ENCODE measurements at regions not wholly inside any gene's neighbourhood (a gene's known extent, or its start where the extent isn't known, plus 50 kb on each side); places are given as distances from the start of the nearest gene placed in this dataset.
"Not testable (repeated sequence)": the region's sequence is repeated elsewhere in the genome, so short reads cannot be mapped to it uniquely, and the experiment has no call there.

- no peak for DNase-seq
Measured at GRCh38 chr12:97938031-97938430, 475.4 kb downstream of the RMST start.

DNA sequence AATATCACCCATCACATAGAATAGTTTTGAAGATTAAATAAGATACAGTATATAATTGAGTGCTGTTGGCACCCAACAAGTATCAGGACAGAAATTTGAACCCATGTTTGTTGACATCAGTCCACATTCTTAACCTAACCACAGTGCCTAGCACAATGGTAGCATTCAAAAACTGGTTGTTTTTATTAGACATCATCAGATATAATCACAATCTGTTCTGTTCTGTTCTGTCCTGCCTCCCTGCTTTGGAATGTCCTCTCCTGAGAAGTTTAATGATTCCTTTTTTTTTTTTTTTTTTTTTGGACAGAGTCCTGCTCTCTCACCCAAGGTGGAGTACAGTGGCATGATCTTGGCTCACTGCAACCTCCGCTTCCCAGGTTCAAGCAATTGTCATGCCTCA, 476.6 kb downstream of the RMST start:
- DNase-seq: no peak

DNA sequence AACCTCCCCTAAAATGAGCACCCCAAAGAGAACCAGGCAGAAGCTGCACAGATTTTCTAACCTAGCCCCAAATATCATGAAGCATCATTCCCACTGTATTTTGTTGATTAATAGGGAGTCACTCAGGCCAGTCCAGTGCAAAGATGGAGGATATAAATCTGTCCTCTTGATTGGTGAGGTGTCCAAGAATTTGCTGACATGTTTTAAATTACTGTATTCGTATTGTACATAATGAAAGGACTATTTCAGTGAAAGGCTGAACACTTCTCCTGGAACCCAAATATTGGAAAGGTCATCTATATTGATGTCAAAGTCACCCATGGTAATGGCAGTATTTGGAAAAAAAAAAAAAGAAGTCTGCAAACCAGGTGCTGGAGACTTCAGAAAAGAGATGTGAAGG, 477.5 kb downstream of the RMST start:
- DNase-seq: no peak

DNA sequence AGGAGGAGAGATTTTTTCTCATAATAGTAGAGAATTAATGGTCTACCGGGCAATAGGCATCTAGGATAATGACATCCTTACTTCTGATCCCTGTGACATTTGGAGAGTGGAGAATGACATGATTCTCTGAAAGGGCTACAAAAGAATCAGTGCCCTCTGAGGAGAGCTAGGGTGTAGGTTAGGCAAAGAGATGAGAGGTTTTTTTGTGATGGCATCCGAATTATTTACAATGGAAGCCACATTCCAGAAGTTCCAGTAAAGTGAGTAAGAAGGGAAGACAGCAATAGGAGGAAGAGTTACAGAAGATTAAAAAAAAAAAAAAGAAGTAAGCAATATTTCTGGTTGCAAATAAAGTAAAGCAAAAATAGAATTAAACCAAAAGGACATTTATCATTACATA, 478.0 kb downstream of the RMST start:
- no peak for DNase-seq

DNA sequence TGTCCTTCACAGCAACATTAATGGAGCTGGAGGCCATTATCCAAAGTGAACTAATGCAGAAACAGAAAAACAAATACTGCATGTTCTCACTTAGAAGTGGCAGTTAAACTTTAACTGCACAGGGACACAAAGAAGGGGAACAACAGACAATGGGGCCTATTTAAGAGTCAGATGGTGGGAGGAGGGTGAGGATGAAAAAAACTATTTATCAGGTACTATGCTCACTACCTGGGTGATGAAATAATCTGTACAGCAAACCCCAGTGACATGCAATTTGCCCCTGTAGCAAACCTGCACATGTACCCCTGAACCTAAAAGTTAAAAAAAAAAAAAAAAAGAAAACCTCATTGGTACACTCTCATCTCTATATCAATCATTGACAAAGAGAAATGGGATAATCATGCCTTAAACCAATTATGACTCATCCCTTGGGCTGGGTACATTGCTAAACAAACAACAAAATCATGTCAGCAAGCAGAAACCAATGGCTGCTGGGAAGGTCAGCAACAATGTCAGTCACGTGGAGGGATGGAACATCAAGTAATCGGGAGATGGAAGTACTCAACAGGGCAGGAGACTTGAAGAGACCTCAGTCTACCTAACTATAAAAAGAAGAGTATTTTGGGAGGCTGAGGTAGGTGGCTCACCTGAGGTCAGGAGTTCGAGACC, 479.2 kb downstream of the RMST start:
- no peak for DNase-seq

GRCh38 chr12:97943359-97943758, 480.8 kb downstream of the RMST start:
- no peak for DNase-seq

GRCh38 chr12:97944576-97944975, 482.0 kb downstream of the RMST start:
- DNase-seq: no peak

DNA sequence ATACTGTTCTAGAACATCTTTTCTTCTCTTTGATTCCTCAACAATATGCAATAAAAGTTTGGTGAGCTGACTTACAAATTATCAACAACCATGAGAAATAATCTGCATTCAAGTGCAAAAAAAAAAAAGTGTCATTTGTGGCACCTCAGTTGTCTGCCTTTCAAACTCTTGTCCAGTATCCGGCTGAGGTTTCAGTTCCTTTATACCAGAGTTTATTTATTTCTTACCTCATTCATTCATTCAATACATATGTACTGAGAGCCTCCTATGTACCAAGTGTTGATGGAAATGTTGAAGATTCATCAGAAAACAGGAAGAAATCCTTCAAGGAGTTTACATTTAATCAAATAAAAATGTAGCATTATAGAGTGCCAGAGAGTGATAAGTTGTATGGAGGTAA, 484.1 kb downstream of the RMST start:
- no peak for DNase-seq

DNA sequence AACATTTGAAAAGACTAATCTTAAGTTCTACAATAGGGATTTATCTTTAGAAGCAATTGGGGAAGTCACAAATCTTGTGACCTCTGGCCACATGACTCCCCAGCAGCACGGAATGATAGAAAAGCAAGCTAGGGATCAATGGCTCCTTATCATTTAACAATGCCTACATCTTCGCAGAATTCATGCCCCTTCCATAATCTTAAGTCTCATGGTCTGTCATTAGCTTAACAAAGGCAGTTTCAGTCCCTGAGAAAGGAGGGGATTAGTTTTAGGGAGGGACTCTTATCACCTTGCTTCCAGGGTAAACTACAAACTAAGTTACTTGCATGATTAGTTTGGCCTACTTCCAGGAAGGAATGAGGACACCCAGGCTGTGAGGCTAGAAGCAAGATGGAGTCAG, 486.0 kb downstream of the RMST start:
- no peak for DNase-seq

DNA sequence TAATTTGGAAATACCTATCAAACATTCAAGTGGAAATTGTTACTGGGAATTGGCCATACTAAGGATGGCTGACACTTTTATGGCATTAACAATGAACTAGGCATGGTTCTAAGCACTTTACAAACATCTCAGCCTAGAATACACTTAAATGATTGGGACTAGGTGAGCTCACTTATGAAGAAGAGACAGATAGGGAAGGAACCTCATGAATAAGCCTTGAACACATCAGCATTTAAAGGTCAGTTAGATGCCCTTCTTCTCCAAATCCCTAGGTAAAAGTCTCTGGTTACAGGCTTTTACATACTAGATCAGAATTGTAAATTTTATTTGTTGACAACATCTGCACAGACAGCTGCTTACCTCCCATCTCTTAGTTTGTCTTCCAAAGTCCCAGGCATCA, 488.6 kb downstream of the RMST start:
- DNase-seq: no peak

- no peak for DNase-seq
Measured at GRCh38 chr12:97951717-97952116, 489.1 kb downstream of the RMST start.

- DNase-seq: no peak
Measured at GRCh38 chr12:97957109-97957508, 494.5 kb downstream of the RMST start.

GRCh38 chr12:97960225-97960624, 497.6 kb downstream of the RMST start:
- DNase-seq: no peak

- no peak for DNase-seq
Measured at GRCh38 chr12:97960741-97961608, 498.4 kb downstream of the RMST start.

DNA sequence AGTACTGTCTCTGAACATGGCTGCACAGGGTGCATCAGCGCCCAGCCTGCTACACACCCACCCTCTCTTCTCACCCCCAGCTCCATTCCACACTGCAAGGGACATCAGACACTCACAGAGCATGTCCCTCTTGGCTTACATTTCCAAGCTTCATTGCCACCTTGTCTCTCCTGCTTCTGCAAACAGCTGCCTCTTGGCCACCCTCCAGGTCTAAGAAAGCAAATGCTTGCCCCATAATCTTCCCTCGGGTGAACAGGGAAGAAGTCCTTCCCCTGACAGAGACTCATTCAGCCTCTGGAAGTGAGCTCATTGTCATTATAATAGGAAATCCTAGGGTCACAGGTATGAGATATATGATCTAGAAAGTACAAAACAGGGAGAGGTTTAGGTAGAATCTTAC, 505.2 kb downstream of the RMST start:
- peak; percentile 67 for DNase-seq

- peak; percentile 85 for DNase-seq
Measured at GRCh38 chr12:97968641-97969197, 506.1 kb downstream of the RMST start.

- no peak for DNase-seq
Measured at GRCh38 chr12:97977870-97978405, 515.3 kb downstream of the RMST start.

DNA sequence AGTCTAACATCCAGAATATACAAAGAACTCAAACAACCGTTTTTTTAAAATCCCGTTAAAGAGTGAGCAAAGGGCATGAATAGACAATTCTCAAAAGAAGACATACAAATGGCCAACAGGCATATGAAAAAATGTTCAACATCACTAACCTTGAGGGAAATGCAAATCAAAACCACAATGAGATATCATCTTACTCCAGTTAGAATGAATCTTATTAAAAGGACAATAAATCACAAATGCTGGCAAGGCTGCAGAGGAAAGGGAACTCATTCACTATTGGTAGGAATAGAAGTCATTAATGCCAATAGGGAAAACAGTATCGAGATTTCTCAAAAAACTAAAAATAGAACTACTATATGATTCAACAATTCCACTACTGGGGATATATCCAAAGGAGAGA, 520.1 kb downstream of the RMST start:
- DNase-seq: no peak

GRCh38 chr12:97983796-97984195, 521.2 kb downstream of the RMST start:
- no peak for DNase-seq

- no peak for DNase-seq
Measured at GRCh38 chr12:97984436-97984835, 521.8 kb downstream of the RMST start.

GRCh38 chr12:97984974-97985580, 522.5 kb downstream of the RMST start:
- DNase-seq: peak; percentile 18

DNA sequence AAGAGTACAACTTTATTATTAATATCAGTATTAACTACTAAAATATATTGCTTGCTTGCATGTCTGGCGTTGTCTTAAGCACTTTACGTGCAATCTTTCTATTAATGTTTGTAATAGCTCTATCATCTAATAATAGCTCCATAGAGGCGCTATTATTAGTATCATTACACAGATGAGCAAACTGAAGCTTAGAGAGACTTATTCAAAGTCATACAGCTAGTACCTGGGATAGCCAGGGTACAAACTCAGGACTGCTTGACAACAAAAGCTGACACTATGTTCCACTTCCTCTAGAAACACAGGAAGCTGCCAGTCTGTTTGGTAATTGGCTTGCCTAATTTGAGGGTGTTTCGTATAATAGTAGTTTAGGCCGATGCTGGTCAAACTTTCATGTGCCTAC, 523.2 kb downstream of the RMST start:
- DNase-seq: no peak

GRCh38 chr12:97988588-97988987, 526.0 kb downstream of the RMST start:
- DNase-seq: not testable (repeated sequence)

Data from NCI-H2081 treated with DMSO at 0.1 percent for 48 hours (cell line).